Body of pancreas (tissue), 4 donors: ENCODE measurements at regions not wholly inside any gene's neighbourhood (a gene's known extent, or its start where the extent isn't known, plus 50 kb on each side); places are given as distances from the start of the nearest gene placed in this dataset.

Source experiments
- POLR2A ChIP-seq, 3 donors: fragments of 450-650 bp; IDR thresholded peaks; one replicate each; pipeline ENCODE4 v1.6.1; 2016; ENCODE audit warnings: antibody characterized with exemption in 3 of 3, mild to moderate bottlenecking in 2 of 3
- TF ChIP-seq, protein P1 (sequence below), 7 experiments: fragments of 450-650 bp in 4 of 7; fragments of 200-600 bp in 3 of 7; sonication (generic) in 3 of 7; IDR thresholded peaks; one replicate each; pipeline ENCODE4 v1.5.1; 2016 to 2019; ENCODE audit warnings: antibody characterized with exemption in 7 of 7

DNA sequence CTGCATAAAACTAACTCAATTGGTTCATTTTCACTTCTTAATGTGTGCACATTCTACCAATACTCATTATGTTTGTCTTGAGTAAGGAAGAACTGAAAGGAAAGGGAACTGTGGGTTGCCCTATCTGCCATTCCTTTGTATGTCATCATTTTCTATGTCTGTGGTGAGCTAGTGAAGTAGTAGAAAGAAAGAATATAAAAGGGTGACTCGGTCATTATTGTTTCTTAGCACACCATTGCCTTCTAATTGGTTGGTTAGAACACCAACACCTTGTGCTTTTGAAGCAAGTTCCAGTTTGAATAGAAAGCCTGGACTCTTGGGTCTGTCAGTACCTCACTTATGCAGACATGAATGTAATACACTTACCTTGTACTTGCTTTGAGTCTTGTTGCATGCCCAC lies 64.3 kb upstream of the MDFIC start:
- TF ChIP-seq, protein P1, sequence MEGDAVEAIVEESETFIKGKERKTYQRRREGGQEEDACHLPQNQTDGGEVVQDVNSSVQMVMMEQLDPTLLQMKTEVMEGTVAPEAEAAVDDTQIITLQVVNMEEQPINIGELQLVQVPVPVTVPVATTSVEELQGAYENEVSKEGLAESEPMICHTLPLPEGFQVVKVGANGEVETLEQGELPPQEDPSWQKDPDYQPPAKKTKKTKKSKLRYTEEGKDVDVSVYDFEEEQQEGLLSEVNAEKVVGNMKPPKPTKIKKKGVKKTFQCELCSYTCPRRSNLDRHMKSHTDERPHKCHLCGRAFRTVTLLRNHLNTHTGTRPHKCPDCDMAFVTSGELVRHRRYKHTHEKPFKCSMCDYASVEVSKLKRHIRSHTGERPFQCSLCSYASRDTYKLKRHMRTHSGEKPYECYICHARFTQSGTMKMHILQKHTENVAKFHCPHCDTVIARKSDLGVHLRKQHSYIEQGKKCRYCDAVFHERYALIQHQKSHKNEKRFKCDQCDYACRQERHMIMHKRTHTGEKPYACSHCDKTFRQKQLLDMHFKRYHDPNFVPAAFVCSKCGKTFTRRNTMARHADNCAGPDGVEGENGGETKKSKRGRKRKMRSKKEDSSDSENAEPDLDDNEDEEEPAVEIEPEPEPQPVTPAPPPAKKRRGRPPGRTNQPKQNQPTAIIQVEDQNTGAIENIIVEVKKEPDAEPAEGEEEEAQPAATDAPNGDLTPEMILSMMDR (IDR thresholded peaks at IDR 0.05), result no peak
- TF ChIP-seq POLR2A (IDR thresholded peaks at IDR 0.05), result no peak
